B cell (primary cell): ENCODE measurements at regions not wholly inside any gene's neighbourhood (a gene's known extent, or its start where the extent isn't known, plus 50 kb on each side); places are given as distances from the start of the nearest gene placed in this dataset.

Experiments
- ATAC-seq: fragments of 200-7000 bp; cut with Tn5 transposase; one replicate; pipeline ENCODE4 v1.10.0; 2021; ENCODE audit warnings: low read depth, mild to moderate bottlenecking, moderate number of reproducible peaks, moderate library complexity
- CTCF ChIA-PET: fragments of 350-600 bp; sonication (Branson Sonifier 250); formaldehyde crosslinking; loops from one replicate; lab custom pipeline; 2021; ENCODE audit warnings: antibody characterized with exemption, inconsistent platforms; lab: Charles Lee
- POLR2A ChIA-PET: fragments of 350-600 bp; sonication (Branson Sonifier 250); formaldehyde crosslinking; loops from one replicate; lab custom pipeline; 2021; ENCODE audit warnings: antibody characterized with exemption; lab: Charles Lee
- DNase-seq: peaks from one replicate; pipeline ENCODE4 v3.0.0; 2013
- H2AFZ ChIP-seq: 2 replicates; pipeline ENCODE4 v1.6.1; 2012; ENCODE audit warnings: mild to moderate bottlenecking, low read depth, low read length; ENCODE audit not compliant: insufficient read depth, poor library complexity, severe bottlenecking
- H3K27ac ChIP-seq, 2 donors: 1 replicate in 1 of 2; 2 replicates in 1 of 2; pipeline ENCODE4 v1.5.1; 2012 to 2013; ENCODE audit warnings: low read length in 2 of 2, mild to moderate bottlenecking in 2 of 2, moderate library complexity in 1 of 2
- H3K27me3 ChIP-seq, 4 experiments: fragments of 200-600 bp in 1 of 4; sonication (generic) in 1 of 4; replicated peaks in 1 of 4; 1 replicate in 2 of 4; 2 replicates in 2 of 4; pipeline versions ENCODE4 v1.6.1 to v1.7.0; 2013 to 2016; ENCODE audit warnings: low read length in 3 of 4, mild to moderate bottlenecking in 2 of 4, mixed read lengths in 1 of 4, moderate library complexity in 1 of 4; ENCODE audit not compliant: insufficient read depth in 4 of 4, control insufficient read depth in 3 of 4; ENCODE audit errors: control extremely low read depth in 1 of 4
- H3K36me3 ChIP-seq, 2 experiments: replicated peaks in 1 of 2; 1 replicate in 1 of 2; 2 replicates in 1 of 2; pipeline versions ENCODE4 v1.6.1 to v1.7.1; 2013; ENCODE audit warnings: low read length in 1 of 2; ENCODE audit not compliant: insufficient read depth in 2 of 2, control insufficient read depth in 1 of 2; ENCODE audit errors: control extremely low read depth in 1 of 2, extremely low read depth in 1 of 2
- H3K4me1 ChIP-seq, 2 donors: fragments of 200-600 bp in 1 of 2; sonication (generic) in 1 of 2; 1 replicate in 1 of 2; 2 replicates in 1 of 2; pipeline versions ENCODE4 v1.5.1 to v1.6.1; 2013 to 2017; ENCODE audit warnings: low read length in 2 of 2; ENCODE audit not compliant: control insufficient read depth in 2 of 2, insufficient read depth in 2 of 2
- H3K4me2 ChIP-seq: replicated peaks from 2 replicates; pipeline ENCODE3; 2012; ENCODE audit warnings: mild to moderate bottlenecking, low read depth, low read length; ENCODE audit not compliant: poor library complexity, severe bottlenecking
- H3K4me3 ChIP-seq, 5 experiments: fragments of 200-600 bp in 1 of 5; sonication (generic) in 1 of 5; 1 replicate in 3 of 5; 2 replicates in 2 of 5; pipeline versions ENCODE4 v1.5.1 to v1.7.0; 2011 to 2016; ENCODE audit warnings: low read length in 4 of 5, mild to moderate bottlenecking in 4 of 5, low read depth in 2 of 5, control low read depth in 1 of 5, moderate library complexity in 1 of 5; ENCODE audit not compliant: insufficient read depth in 1 of 5; ENCODE audit errors: control extremely low read depth in 1 of 5, extremely low read depth in 1 of 5
- H3K79me2 ChIP-seq: fragments of 200-600 bp; sonication (generic); one replicate; pipeline ENCODE4 v1.6.0; 2016; ENCODE audit warnings: low read length; ENCODE audit not compliant: control insufficient read depth, insufficient read depth
- H3K9ac ChIP-seq: fragments of 200-600 bp; sonication (generic); 2 replicates; pipeline ENCODE4 v1.6.1; 2017; ENCODE audit warnings: mild to moderate bottlenecking, low read length, moderate library complexity
- H3K9me3 ChIP-seq, 3 donors: one replicate each; pipeline versions ENCODE4 v1.6.1 to v1.7.1; 2013; ENCODE audit warnings: low read length in 2 of 3; ENCODE audit not compliant: control insufficient read depth in 2 of 3, insufficient read depth in 1 of 3; ENCODE audit errors: control extremely low read depth in 1 of 3
- H4K20me1 ChIP-seq: 2 replicates; pipeline ENCODE4 v1.6.0; 2012; ENCODE audit warnings: mild to moderate bottlenecking, low read length; ENCODE audit not compliant: insufficient read depth, control insufficient read depth, poor library complexity, severe bottlenecking
- H3K27ac Mint-ChIP-seq: one replicate; pipeline ENCODE4 v1.8.0; 2021; ENCODE audit warnings: mixed read lengths
- H3K27me3 Mint-ChIP-seq: one replicate; pipeline ENCODE4 v1.8.0; 2021; ENCODE audit warnings: mixed read lengths
- H3K4me1 Mint-ChIP-seq: one replicate; pipeline ENCODE4 v1.8.0; 2021; ENCODE audit warnings: mixed read lengths
- H3K4me3 Mint-ChIP-seq: one replicate; pipeline ENCODE4 v1.8.0; 2021; ENCODE audit warnings: mixed read lengths
- H3K9me3 Mint-ChIP-seq: one replicate; pipeline ENCODE4 v1.8.0; 2022; ENCODE audit warnings: mixed read lengths; ENCODE audit not compliant: insufficient read depth
- EZH2 ChIP-seq: IDR thresholded peaks from 2 replicates; pipeline ENCODE4 v1.6.1; 2012; ENCODE audit warnings: borderline replicate concordance, low read depth, mild to moderate bottlenecking, moderate library complexity, low read length; ENCODE audit not compliant: insufficient read depth, poor library complexity, severe bottlenecking
- WGBS: methylation state at CpG from one replicate; pipeline ENCODE4 v1.1.5; 2013; ENCODE audit warnings: missing lambda C conversion rate; ENCODE audit not compliant: insufficient coverage; 5-methylcytosine and 5-hydroxymethylcytosine counted together
- intact Hi-C: fragments of 100-400 bp; cut with micrococcal nuclease; formaldehyde crosslinking; loops from one replicate; pipeline ENCODE4 v1.10.0; 2022
- TF ChIP-seq, protein P1 (sequence below): fragments of 200-600 bp; IDR thresholded peaks from one replicate; pipeline ENCODE4 v1.8.0; 2022; ENCODE audit warnings: antibody characterized with exemption, mild to moderate bottlenecking

DNA sequence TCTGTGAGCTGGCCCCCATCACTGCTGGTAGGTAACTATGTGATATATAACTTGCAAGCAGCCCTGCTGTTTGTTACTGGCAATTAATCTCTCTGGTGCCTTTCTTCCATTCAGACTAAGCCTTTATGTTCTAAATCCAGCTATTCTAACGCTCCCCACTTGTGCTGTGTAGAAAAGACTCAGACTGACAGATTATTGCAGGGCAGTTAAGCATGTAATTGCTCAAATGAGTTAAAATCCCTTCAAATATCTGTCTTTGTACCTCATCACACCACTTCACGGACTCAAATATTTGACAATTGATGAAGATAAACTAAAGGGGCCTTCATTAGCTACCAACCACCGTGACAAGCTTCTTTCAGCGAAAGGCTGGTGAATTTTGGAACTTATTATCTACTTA, 416.2 kb downstream of the NR2F2 start:
- no peaks in the 10 kb centered on the region for H3K4me1 ChIP-seq
- WGBS, result 20% methylated on average over 1 of the region's 4 CpGs
- Mint-ChIP-seq H3K27me3 (no peaks in the 10 kb centered on the region), H3K9me3 (no peaks in the 10 kb centered on the region), H3K27ac (no peak overlapping the region), H3K4me1 (no peaks in the 10 kb centered on the region), H3K4me3 (no peak overlapping the region)
- H4K20me1 ChIP-seq, result no peaks in the 10 kb centered on the region
- ChIA-PET CTCF (no interaction called here), POLR2A (no interaction called here)
- no peaks in the 10 kb centered on the region for H3K27me3 ChIP-seq
- H3K36me3 ChIP-seq, result no peaks in the 10 kb centered on the region
- H3K4me3 ChIP-seq, result no peak overlapping the region
- intact Hi-C loops, result no loop called here
- H3K4me2 ChIP-seq, result no peak overlapping the region
- H3K9me3 ChIP-seq, result peaks cover 0 to 3% (median 0%) of the 10 kb centered on the region in 3 donors
- TF ChIP-seq, protein P1, sequence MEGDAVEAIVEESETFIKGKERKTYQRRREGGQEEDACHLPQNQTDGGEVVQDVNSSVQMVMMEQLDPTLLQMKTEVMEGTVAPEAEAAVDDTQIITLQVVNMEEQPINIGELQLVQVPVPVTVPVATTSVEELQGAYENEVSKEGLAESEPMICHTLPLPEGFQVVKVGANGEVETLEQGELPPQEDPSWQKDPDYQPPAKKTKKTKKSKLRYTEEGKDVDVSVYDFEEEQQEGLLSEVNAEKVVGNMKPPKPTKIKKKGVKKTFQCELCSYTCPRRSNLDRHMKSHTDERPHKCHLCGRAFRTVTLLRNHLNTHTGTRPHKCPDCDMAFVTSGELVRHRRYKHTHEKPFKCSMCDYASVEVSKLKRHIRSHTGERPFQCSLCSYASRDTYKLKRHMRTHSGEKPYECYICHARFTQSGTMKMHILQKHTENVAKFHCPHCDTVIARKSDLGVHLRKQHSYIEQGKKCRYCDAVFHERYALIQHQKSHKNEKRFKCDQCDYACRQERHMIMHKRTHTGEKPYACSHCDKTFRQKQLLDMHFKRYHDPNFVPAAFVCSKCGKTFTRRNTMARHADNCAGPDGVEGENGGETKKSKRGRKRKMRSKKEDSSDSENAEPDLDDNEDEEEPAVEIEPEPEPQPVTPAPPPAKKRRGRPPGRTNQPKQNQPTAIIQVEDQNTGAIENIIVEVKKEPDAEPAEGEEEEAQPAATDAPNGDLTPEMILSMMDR, result no peak
- TF ChIP-seq EZH2, result no peak
- DNase-seq, result no peak
- ATAC-seq, result no peak
- H3K27ac ChIP-seq, result no peak overlapping the region
- no peaks in the 10 kb centered on the region for H3K79me2 ChIP-seq
- H2AFZ ChIP-seq, result no peak overlapping the region
- H3K9ac ChIP-seq, result no peak overlapping the region

GRCh38 chr15:96747291-96747690, 416.8 kb downstream of the NR2F2 start:
- H3K4me1 Mint-ChIP-seq, result no peaks in the 10 kb centered on the region
- WGBS, result 90% methylated on average over 4 of the region's 4 CpGs
- CTCF ChIA-PET, result no interaction called here

More at GRCh38 chr15:96747291-96747690, 416.8 kb downstream of the NR2F2 start:
- Mint-ChIP-seq H3K9me3 (no peaks in the 10 kb centered on the region), H3K4me3 (no peak overlapping the region), H3K27me3 (no peaks in the 10 kb centered on the region), H3K27ac (no peak overlapping the region)
- TF ChIP-seq, protein P1, result no peak
- TF ChIP-seq EZH2, result no peak
- POLR2A ChIA-PET, result no interaction called here
- no peak for DNase-seq
- intact Hi-C loops, result no loop called here
- H3K4me2 ChIP-seq, result no peak overlapping the region
- H3K4me3 ChIP-seq, result no peak overlapping the region
- H3K4me1 ChIP-seq, result no peaks in the 10 kb centered on the region
- no peak overlapping the region for H2AFZ ChIP-seq
- H3K27me3 ChIP-seq, result no peaks in the 10 kb centered on the region
- H3K27ac ChIP-seq, result no peak overlapping the region
- peaks cover 0 to 3% (median 0%) of the 10 kb centered on the region in 3 donors for H3K9me3 ChIP-seq
- no peak overlapping the region for H3K9ac ChIP-seq
- H3K79me2 ChIP-seq, result no peaks in the 10 kb centered on the region
- no peaks in the 10 kb centered on the region for H4K20me1 ChIP-seq
- ATAC-seq, result no peak
- H3K36me3 ChIP-seq, result no peaks in the 10 kb centered on the region
